Subcutaneous abdominal adipose tissue (tissue), 5 donors: ENCODE measurements at regions not wholly inside any gene's neighbourhood (a gene's known extent, or its start where the extent isn't known, plus 50 kb on each side); places are given as distances from the start of the nearest gene placed in this dataset.

Experiments
- H3K27ac ChIP-seq: one replicate; pipeline ENCODE4 v1.7.0; 2013; ENCODE audit warnings: low read depth, mild to moderate bottlenecking, inconsistent platforms, low read length, moderate library complexity
- H3K27me3 ChIP-seq, 5 donors: one replicate each; pipeline ENCODE4 v1.7.0; 2013; ENCODE audit warnings: low read length in 5 of 5, inconsistent platforms in 1 of 5; ENCODE audit not compliant: control insufficient read depth in 5 of 5, insufficient read depth in 4 of 5
- H3K36me3 ChIP-seq, 5 donors: one replicate each; pipeline ENCODE4 v1.7.0; 2013; ENCODE audit warnings: low read length in 5 of 5; ENCODE audit not compliant: control insufficient read depth in 5 of 5, insufficient read depth in 5 of 5
- H3K4me1 ChIP-seq, 5 donors: one replicate each; pipeline ENCODE4 v1.7.0; 2013; ENCODE audit warnings: low read length in 5 of 5, mild to moderate bottlenecking in 3 of 5, moderate library complexity in 1 of 5; ENCODE audit not compliant: control insufficient read depth in 5 of 5, insufficient read depth in 5 of 5
- H3K4me3 ChIP-seq, 5 donors: one replicate each; pipeline ENCODE4 v1.7.0; 2013; ENCODE audit warnings: low read length in 5 of 5, low read depth in 1 of 5
- H3K9ac ChIP-seq, 5 donors: one replicate each; pipeline ENCODE4 v1.7.0; 2013; ENCODE audit warnings: low read length in 5 of 5, mild to moderate bottlenecking in 4 of 5, moderate library complexity in 3 of 5
- H3K9me3 ChIP-seq, 5 donors: one replicate each; pipeline ENCODE4 v1.7.0; 2013; ENCODE audit warnings: low read length in 5 of 5; ENCODE audit not compliant: control insufficient read depth in 5 of 5
- donor health status: healthy.
- donor health status: healthy.
- donor health status: healthy.
- donor health status: healthy.
- donor health status: healthy.

DNA sequence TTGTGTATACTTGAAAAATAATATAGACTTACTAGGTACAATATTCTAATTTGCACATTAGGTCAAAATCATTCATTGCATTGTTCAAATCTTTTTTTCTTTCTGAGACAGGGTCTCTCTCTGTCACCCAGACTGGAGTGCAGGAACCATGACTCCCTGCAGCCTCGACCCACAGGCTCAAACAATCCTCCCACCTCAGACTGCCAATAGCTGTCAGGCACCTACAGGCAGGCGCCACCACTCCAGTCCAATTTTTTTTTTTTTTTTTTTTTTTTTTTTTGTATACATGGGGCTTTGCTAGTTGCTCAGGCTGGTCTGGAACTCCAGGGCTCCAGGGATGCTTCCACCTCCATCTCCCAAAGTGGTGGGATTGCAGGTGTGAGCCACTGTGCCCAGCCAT, 656.9 kb downstream of the KCNT2 start:
- no peaks in the 10 kb centered on the region for H3K27me3 ChIP-seq
- H3K4me1 ChIP-seq: no peaks in the 10 kb centered on the region
- H3K9me3 ChIP-seq: no peaks in the 10 kb centered on the region

DNA sequence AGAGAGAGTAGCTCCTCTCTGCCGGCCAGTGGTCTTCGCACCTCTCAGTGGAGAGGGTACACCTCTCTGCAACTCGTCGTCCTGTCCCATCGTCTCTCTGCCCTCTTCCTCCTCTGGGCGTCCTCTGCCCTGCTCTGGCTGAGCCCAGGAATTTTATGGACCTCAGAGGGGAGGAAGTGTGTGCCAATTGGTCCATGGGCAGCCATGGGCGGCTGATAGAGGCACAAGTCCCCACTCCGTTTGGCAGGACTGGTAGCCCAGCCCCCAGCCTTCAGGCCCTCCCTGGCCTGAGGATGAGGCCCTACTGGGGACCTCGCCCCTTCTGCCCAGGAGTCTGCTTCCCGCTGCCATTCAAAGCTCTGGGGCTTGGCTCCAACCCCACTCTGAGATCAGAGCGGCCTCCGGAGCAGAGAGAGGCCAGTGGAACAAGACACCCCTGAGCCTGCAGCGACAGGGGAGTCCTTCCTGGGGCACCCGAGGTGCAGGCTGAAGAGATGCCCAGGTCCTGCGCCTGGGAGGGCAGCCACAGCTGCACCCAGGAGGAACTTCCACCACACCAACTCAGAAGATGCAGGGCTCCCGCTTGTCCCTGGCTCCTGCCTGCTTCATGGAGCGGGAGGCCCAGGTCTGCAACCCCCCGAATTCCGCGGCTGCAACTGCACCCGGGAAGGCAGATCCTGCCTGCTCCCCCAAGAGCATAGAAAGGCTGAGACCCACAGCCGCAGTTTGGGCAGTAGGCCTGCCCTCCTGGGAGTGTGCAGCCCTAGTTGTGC, 659.9 kb downstream of the KCNT2 start:
- no peak overlapping the region for H3K27ac ChIP-seq
- H3K9ac ChIP-seq: no peak overlapping the region
- H3K9me3 ChIP-seq: peaks cover 0 to under 1% (median 0%) of the 10 kb centered on the region in 5 donors
- H3K36me3 ChIP-seq: no peaks in the 10 kb centered on the region
- no peak overlapping the region for H3K4me3 ChIP-seq
- H3K27me3 ChIP-seq: no peaks in the 10 kb centered on the region
- no peaks in the 10 kb centered on the region for H3K4me1 ChIP-seq

More for the DNA sequence above, 656.9 kb downstream of the KCNT2 start:
- H3K4me3 ChIP-seq: no peak overlapping the region
- no peak overlapping the region for H3K27ac ChIP-seq
- H3K36me3 ChIP-seq: no peaks in the 10 kb centered on the region
- no peak overlapping the region for H3K9ac ChIP-seq

DNA sequence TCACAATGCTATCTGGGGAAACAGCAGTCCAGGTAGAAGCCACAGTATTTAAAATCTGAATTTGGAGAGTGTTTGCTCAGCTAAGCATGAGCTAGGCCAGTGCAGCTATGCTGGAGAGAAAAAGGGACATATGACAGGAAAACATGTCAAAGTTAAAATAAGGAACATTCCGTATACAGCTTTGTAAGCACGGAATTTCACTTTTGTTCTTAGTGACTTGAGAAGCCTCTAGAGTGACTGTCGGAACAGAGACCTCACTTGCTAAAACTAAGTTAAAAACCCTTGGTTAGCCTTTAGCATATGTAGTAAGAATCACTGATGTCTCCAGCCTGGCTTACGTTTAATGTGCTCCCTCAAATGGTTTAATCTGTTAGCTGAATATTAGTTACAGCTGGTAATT, 661.7 kb downstream of the KCNT2 start:
- Histone ChIP-seq H3K27ac (no peak overlapping the region), H3K27me3 (no peaks in the 10 kb centered on the region), H3K36me3 (no peaks in the 10 kb centered on the region), H3K4me3 (no peak overlapping the region), H3K9ac (no peak overlapping the region), H3K9me3 (peaks cover 0 to 6% (median 0%) of the 10 kb centered on the region in 5 donors), H3K4me1 (no peaks in the 10 kb centered on the region)

DNA sequence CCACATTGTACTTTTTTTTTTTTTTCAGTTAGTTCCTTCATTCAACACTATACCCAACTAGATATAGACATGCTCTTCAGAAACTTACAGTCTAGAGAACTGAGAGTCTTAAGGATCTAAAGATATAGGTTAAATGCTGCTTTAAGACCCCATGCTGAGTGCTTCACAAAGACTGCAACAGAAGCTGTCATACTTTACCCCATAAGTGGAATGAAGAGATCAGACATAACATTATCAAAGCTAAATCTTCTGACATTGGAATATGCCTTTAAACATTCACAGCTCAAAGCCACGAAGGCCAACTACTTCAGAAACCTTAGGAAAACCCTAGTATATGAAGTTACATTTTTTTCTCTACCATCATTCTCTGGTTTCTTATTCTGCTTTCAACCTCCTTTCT, 666.4 kb downstream of the KCNT2 start:
- Histone ChIP-seq H3K4me3 (no peak overlapping the region), H3K4me1 (no peaks in the 10 kb centered on the region), H3K9me3 (peaks cover 0 to 6% (median 0%) of the 10 kb centered on the region in 5 donors), H3K27me3 (no peaks in the 10 kb centered on the region), H3K27ac (no peak overlapping the region), H3K36me3 (no peaks in the 10 kb centered on the region), H3K9ac (no peak overlapping the region)

DNA sequence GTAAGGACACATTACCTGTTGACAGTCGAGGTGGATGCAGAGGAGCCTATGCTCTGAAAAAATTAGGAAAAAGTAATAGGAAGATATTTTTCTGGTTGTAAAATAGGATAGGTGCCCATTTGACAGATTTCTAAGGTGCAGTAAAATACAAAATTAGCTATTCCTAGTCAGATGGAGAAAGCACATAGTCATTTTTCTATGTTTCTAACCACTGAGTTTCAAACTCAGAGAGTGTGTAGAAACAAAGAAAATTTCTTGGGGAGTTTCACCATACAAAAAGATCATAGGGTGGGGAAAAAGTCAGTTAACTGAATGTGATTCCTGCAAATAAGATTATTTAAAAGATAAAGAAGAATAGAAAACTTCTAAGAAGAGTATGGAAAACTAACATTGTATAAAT, 666.9 kb downstream of the KCNT2 start:
- H3K4me1 ChIP-seq: no peaks in the 10 kb centered on the region
- no peaks in the 10 kb centered on the region for H3K27me3 ChIP-seq
- peaks cover 0 to 6% (median 0%) of the 10 kb centered on the region in 5 donors for H3K9me3 ChIP-seq
- H3K27ac ChIP-seq: no peak overlapping the region
- no peaks in the 10 kb centered on the region for H3K36me3 ChIP-seq
- no peak overlapping the region for H3K9ac ChIP-seq
- H3K4me3 ChIP-seq: no peak overlapping the region

GRCh38 chr1:195939844-195940243, 668.4 kb downstream of the KCNT2 start:
- Histone ChIP-seq H3K27ac (no peak overlapping the region), H3K4me3 (no peak overlapping the region), H3K9ac (no peak overlapping the region), H3K27me3 (no peaks in the 10 kb centered on the region), H3K9me3 (peaks cover 0 to 6% (median 0%) of the 10 kb centered on the region in 5 donors), H3K36me3 (no peaks in the 10 kb centered on the region), H3K4me1 (no peaks in the 10 kb centered on the region)

DNA sequence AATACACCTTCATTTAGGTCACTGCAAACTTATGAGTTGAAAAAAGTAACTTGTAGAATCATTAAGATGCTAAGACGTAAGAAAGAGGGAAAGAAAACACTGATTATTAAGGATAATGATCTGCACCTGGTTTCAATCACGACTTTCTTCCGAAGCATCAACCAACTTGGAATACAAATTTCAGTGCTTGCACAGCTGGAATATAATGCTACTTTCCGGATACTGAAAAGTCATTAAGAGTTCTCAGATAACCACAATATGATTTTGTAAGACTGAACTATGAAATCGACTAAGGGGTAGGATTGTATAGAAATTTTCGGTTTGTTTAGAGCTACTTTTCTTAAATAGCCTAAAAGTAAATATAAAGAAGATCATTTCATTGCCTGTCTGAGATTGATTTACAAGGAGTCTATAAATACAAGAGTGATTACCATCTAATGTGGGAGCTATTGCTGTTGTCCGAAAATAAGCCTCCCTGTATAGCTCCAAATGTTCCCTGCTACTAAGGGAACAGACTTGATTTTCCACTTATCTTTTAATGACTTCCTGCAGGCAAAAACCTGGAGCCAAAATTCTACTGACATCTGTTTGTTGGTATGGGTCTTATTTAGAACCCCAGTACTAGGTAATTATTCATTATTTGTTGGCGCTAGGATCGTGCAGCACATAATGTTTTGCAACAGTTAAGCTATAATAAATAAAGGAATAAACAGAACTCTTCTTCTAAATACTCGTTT, 673.3 kb downstream of the KCNT2 start:
- H3K27ac ChIP-seq: no peak overlapping the region
- H3K27me3 ChIP-seq: no peaks in the 10 kb centered on the region
- no peaks in the 10 kb centered on the region for H3K36me3 ChIP-seq
- H3K9ac ChIP-seq: no peak overlapping the region
- no peak overlapping the region for H3K4me3 ChIP-seq
- H3K4me1 ChIP-seq: no peaks in the 10 kb centered on the region
- H3K9me3 ChIP-seq: no peaks in the 10 kb centered on the region

GRCh38 chr1:195933835-195934234, 674.4 kb downstream of the KCNT2 start:
- H3K4me1 ChIP-seq: no peaks in the 10 kb centered on the region
- no peak overlapping the region for H3K9ac ChIP-seq
- H3K27ac ChIP-seq: no peak overlapping the region
- H3K4me3 ChIP-seq: no peak overlapping the region
- no peaks in the 10 kb centered on the region for H3K27me3 ChIP-seq
- H3K36me3 ChIP-seq: no peaks in the 10 kb centered on the region
- peaks cover 0 to 3% (median 0%) of the 10 kb centered on the region in 5 donors for H3K9me3 ChIP-seq

GRCh38 chr1:195915826-195916225, 692.4 kb downstream of the KCNT2 start:
- H3K27me3 ChIP-seq: no peaks in the 10 kb centered on the region
- H3K27ac ChIP-seq: no peak overlapping the region
- H3K36me3 ChIP-seq: no peaks in the 10 kb centered on the region

DNA sequence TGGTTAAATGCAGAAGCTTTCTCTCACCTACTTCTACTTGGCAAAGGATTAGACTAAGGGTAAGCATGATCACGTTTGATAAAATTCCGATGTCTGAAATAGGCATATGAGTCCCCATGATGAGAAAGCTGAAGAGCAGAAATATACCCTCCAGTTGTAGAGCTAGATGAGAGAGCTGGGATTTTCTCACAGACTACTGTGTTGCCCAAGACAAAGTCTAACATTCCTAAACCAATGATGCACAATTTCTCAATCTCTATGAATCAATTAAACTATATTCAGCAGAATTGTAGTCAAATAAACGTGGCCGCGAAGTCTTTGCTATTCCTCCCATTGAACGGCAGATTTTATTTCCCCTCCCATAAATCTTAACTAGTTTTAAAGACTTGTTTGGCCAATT, 699.2 kb downstream of the KCNT2 start:
- Histone ChIP-seq H3K36me3 (no peaks in the 10 kb centered on the region), H3K4me3 (no peak overlapping the region), H3K4me1 (no peaks in the 10 kb centered on the region), H3K27me3 (no peaks in the 10 kb centered on the region), H3K9me3 (no peaks in the 10 kb centered on the region), H3K27ac (no peak overlapping the region), H3K9ac (no peak overlapping the region)

More at GRCh38 chr1:195915826-195916225, 692.4 kb downstream of the KCNT2 start:
- Histone ChIP-seq H3K4me1 (no peaks in the 10 kb centered on the region), H3K9ac (no peak overlapping the region), H3K4me3 (no peak overlapping the region), H3K9me3 (peaks cover 0 to 9% (median 6%) of the 10 kb centered on the region in 5 donors)
